Lower leg skin (tissue), 3 donors: ENCODE measurements at regions not wholly inside any gene's neighbourhood (a gene's known extent, or its start where the extent isn't known, plus 50 kb on each side); places are given as distances from the start of the nearest gene placed in this dataset.

ENCODE experiments used
- POLR2A ChIP-seq, 2 donors: fragments of 450-650 bp; IDR thresholded peaks; one replicate each; pipeline ENCODE4 v1.6.1; 2016 to 2017; ENCODE audit warnings: antibody characterized with exemption in 2 of 2, mild to moderate bottlenecking in 1 of 2, moderate library complexity in 1 of 2
- TF ChIP-seq, protein P1 (sequence below), 3 donors: fragments of 450-650 bp; IDR thresholded peaks; one replicate each; pipeline ENCODE4 v1.5.1; 2016; ENCODE audit warnings: antibody characterized with exemption in 3 of 3, mild to moderate bottlenecking in 3 of 3, moderate library complexity in 2 of 3

- TF ChIP-seq, protein P1, sequence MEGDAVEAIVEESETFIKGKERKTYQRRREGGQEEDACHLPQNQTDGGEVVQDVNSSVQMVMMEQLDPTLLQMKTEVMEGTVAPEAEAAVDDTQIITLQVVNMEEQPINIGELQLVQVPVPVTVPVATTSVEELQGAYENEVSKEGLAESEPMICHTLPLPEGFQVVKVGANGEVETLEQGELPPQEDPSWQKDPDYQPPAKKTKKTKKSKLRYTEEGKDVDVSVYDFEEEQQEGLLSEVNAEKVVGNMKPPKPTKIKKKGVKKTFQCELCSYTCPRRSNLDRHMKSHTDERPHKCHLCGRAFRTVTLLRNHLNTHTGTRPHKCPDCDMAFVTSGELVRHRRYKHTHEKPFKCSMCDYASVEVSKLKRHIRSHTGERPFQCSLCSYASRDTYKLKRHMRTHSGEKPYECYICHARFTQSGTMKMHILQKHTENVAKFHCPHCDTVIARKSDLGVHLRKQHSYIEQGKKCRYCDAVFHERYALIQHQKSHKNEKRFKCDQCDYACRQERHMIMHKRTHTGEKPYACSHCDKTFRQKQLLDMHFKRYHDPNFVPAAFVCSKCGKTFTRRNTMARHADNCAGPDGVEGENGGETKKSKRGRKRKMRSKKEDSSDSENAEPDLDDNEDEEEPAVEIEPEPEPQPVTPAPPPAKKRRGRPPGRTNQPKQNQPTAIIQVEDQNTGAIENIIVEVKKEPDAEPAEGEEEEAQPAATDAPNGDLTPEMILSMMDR (IDR thresholded peaks at IDR 0.05), result no peak
- no peak for TF ChIP-seq POLR2A (IDR thresholded peaks at IDR 0.05)
Measured at GRCh38 chr17:13807103-13807502, 205.4 kb upstream of the HS3ST3A1 start.
